ENCODE measurements at regions not wholly inside any gene's neighbourhood (a gene's known extent, or its start where the extent isn't known, plus 50 kb on each side); places are given as distances from the start of the nearest gene placed in this dataset.

DNA sequence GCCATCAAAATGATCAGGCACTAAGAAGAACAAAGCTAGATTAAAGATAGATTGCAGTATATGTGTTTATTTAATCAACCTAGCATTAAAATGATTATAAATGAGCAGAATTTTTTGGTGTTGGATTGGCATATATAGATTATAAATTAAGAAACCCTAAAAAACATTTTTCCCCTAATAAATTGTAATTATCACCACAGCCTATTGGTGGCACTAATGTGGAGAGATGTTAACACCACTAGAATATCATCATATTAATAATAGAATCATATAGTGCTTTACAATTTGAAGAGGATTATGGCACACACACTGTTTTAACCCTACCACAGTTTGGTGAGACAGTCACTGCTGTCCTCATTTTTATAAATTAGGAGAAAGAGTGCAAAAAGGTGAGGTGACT is 112.4 kb upstream of the RND3 start:
- TF ChIP-seq, protein P1, sequence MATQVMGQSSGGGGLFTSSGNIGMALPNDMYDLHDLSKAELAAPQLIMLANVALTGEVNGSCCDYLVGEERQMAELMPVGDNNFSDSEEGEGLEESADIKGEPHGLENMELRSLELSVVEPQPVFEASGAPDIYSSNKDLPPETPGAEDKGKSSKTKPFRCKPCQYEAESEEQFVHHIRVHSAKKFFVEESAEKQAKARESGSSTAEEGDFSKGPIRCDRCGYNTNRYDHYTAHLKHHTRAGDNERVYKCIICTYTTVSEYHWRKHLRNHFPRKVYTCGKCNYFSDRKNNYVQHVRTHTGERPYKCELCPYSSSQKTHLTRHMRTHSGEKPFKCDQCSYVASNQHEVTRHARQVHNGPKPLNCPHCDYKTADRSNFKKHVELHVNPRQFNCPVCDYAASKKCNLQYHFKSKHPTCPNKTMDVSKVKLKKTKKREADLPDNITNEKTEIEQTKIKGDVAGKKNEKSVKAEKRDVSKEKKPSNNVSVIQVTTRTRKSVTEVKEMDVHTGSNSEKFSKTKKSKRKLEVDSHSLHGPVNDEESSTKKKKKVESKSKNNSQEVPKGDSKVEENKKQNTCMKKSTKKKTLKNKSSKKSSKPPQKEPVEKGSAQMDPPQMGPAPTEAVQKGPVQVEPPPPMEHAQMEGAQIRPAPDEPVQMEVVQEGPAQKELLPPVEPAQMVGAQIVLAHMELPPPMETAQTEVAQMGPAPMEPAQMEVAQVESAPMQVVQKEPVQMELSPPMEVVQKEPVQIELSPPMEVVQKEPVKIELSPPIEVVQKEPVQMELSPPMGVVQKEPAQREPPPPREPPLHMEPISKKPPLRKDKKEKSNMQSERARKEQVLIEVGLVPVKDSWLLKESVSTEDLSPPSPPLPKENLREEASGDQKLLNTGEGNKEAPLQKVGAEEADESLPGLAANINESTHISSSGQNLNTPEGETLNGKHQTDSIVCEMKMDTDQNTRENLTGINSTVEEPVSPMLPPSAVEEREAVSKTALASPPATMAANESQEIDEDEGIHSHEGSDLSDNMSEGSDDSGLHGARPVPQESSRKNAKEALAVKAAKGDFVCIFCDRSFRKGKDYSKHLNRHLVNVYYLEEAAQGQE (IDR thresholded peaks at IDR 0.05; ENCODE audit: insufficient read depth in 1 of 2, low read depth in 2 of 2, low read length in 2 of 2), result no peak
- TF ChIP-seq SIN3A (IDR thresholded peaks at IDR 0.05; ENCODE audit: borderline replicate concordance, insufficient read depth, low read length), result no peak
- TF ChIP-seq TAF1 (IDR thresholded peaks at IDR 0.05; ENCODE audit: borderline replicate concordance, insufficient read depth, low read length), result no peak
- no peak for TF ChIP-seq FOXP2 (optimal IDR thresholded peaks at IDR 0.05; ENCODE audit: borderline replicate concordance, extremely low read depth, extremely low read length, insufficient read depth)
- TF ChIP-seq POLR2AphosphoS5 (IDR thresholded peaks at IDR 0.05; ENCODE audit: low read depth, low read length), result no peak

DNA sequence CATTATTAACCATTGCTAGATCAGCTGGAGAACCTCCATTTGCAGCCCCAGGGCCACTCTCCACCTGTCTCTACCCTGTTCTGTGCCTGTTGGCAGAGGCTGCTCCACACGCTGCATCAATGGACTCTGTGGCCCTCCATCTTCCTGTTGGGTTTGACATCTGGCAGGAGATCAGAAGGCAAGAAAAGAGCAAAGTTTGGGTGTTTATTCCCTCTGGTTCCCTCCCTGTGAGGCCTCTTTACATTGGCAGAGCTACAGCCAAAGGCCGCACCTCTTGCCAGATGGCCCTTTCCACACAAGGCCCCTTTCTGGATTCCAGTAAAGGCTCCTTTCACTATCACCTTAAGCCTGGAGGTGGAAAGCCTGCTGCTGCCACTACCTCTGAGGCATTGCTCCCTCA is 110.9 kb upstream of the RND3 start:
- TF ChIP-seq, protein P1 (IDR thresholded peaks at IDR 0.05; ENCODE audit: insufficient read depth in 1 of 2, low read depth in 2 of 2, low read length in 2 of 2), result no peak
- TF ChIP-seq TAF1 (IDR thresholded peaks at IDR 0.05; ENCODE audit: borderline replicate concordance, insufficient read depth, low read length), result no peak
- TF ChIP-seq SIN3A (IDR thresholded peaks at IDR 0.05; ENCODE audit: borderline replicate concordance, insufficient read depth, low read length), result no peak
- no peak for TF ChIP-seq POLR2AphosphoS5 (IDR thresholded peaks at IDR 0.05; ENCODE audit: low read depth, low read length)
- no peak for TF ChIP-seq FOXP2 (optimal IDR thresholded peaks at IDR 0.05; ENCODE audit: borderline replicate concordance, extremely low read depth, extremely low read length, insufficient read depth)

DNA sequence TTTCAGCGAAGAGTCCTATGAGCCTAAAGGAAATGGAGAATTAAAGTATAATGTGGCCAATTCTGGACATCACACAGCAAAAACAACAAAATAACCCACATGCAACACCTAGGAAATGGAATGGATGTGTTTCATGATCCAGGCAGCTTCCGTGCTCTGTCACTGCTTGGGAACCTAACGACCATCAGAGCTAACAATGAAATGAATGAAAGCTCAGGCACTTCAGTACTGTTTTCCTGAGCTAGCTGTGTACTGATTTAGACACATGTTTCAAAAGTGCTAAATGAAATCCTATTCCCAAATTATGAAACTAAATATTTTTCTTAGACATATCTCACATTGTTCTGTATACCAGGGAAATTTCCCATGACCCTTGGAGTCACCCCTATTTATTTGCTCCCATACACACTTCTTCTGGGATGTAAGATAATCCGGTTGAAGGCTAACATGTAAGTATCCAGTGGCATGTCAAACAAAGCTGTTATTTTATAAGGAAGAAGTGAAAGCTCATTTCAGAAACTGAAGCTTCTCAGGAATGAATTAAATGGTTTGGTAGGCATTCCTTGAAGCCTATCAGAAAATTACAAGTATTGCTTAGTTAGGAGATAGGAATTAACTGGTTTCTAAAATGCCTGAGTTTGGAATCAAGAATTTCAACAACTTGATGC is 108.5 kb upstream of the RND3 start:
- TF ChIP-seq TAF1 (IDR thresholded peaks at IDR 0.05; ENCODE audit: borderline replicate concordance, insufficient read depth, low read length) (no peak), SIN3A (IDR thresholded peaks at IDR 0.05; ENCODE audit: borderline replicate concordance, insufficient read depth, low read length) (no peak), FOXP2 (optimal IDR thresholded peaks at IDR 0.05; ENCODE audit: borderline replicate concordance, extremely low read depth, extremely low read length, insufficient read depth) (no peak), POLR2AphosphoS5 (IDR thresholded peaks at IDR 0.05; ENCODE audit: low read depth, low read length) (no peak)
- TF ChIP-seq, protein P1 (IDR thresholded peaks at IDR 0.05; ENCODE audit: insufficient read depth in 1 of 2, low read depth in 2 of 2, low read length in 2 of 2), result no peak

DNA sequence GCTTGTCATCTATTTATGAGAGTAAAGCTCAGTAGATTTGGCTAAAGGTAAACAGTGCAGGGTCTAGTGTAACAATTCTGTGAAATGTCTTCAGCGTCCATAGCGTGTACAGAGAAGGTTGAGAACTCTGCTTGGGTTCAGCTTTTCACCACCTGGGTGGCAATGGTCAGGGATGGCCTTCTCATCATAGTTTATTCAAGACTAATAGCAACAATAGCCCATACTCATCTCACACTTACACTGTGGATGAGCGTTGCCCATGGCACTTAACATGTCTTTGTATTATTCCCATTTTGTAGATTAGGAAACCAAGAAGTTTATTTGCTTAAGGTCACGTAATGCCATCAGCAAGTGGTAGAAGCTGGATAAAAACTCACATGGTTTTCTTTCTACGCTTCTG is 106.8 kb upstream of the RND3 start:
- TF ChIP-seq SIN3A (IDR thresholded peaks at IDR 0.05; ENCODE audit: borderline replicate concordance, insufficient read depth, low read length) (no peak), FOXP2 (optimal IDR thresholded peaks at IDR 0.05; ENCODE audit: borderline replicate concordance, extremely low read depth, extremely low read length, insufficient read depth) (no peak), TAF1 (IDR thresholded peaks at IDR 0.05; ENCODE audit: borderline replicate concordance, insufficient read depth, low read length) (no peak), POLR2AphosphoS5 (IDR thresholded peaks at IDR 0.05; ENCODE audit: low read depth, low read length) (no peak)
- TF ChIP-seq, protein P1 (IDR thresholded peaks at IDR 0.05; ENCODE audit: insufficient read depth in 1 of 2, low read depth in 2 of 2, low read length in 2 of 2), result no peak

All from PFSK-1 (cell line).